ENCODE measurements at regions not wholly inside any gene's neighbourhood (a gene's known extent, or its start where the extent isn't known, plus 50 kb on each side); places are given as distances from the start of the nearest gene placed in this dataset.

DNA sequence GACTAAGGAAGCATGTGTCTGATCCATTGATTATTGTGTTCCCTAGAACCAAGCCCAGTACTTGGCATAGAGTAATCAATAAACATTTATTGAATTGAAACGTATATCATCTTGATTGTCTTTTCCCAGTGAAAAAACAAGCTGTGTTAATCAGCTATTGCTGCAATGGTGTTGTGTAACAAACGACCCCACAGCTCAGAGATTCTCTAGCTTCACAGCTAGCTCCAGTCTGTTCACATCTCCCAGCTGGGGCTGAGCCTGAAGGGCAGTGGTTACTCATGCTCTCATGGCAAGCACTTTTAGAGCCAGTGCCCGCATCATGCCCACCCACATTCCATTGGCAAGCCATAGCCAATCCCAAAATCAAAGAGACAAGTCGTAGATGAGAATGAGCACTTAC is 237.4 kb upstream of the RAB4A start:
- no peak for DNase-seq (ENCODE audit: low read depth)

DNA sequence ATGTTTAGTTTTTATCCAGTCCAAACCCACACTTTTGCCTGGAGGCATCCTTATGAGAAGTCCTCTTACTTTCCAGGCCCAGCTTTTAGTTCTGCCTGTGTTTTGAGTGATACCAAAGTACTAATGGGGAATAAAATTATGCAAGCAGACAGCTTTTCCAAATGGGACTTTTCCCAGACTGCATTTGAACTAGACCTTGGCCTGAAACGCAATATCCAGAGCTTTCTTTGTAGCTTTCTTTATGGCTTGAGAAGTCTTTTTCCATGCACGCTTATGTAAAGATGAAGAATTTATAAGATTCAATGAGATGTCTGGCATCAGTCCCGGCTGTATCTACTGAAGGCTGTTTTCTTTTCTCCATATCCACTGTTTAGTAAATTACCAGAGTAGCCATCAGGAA is 236.6 kb upstream of the RAB4A start:
- DNase-seq (ENCODE audit: low read depth): no peak

DNA sequence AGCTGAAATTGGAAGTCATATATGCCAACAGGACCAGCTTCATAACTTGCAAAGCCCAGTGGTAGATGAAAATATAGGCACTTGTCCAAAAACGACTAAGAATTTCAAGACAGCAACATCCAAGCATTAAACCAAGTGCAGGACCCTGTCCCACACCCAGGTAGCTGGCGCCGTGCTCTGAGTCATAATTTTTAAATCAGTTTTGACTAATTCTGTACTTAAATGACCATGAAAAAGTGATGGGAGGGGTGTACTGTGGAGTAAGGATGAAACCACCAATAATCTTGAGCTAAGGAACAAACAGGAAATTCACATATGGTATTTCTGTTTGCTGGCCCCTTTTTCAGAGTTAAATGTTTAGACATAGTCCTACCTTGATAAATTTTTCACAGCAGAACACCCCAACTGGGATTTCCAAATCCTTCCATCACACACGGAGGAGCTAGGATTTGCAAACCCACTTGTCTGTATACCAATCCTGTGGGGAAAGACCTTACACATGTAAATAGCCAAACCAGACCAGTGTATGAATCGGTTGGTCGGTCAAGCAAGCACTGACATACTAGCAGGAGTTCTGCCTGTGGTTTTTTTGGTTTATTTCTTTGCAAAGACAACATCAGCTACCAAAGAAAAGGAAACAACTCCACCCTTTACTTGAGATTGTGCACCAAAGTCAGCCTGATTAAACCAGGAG is 235.7 kb upstream of the RAB4A start:
- DNase-seq (ENCODE audit: low read depth): no peak

- no peak for DNase-seq (ENCODE audit: low read depth)
These were observed 235.2 kb upstream of the RAB4A start for GRCh38 chr1:229035748-229036082.

- DNase-seq (ENCODE audit: low read depth): no peak
These were observed 233.0 kb upstream of the RAB4A start for GRCh38 chr1:229037806-229038405.

DNA sequence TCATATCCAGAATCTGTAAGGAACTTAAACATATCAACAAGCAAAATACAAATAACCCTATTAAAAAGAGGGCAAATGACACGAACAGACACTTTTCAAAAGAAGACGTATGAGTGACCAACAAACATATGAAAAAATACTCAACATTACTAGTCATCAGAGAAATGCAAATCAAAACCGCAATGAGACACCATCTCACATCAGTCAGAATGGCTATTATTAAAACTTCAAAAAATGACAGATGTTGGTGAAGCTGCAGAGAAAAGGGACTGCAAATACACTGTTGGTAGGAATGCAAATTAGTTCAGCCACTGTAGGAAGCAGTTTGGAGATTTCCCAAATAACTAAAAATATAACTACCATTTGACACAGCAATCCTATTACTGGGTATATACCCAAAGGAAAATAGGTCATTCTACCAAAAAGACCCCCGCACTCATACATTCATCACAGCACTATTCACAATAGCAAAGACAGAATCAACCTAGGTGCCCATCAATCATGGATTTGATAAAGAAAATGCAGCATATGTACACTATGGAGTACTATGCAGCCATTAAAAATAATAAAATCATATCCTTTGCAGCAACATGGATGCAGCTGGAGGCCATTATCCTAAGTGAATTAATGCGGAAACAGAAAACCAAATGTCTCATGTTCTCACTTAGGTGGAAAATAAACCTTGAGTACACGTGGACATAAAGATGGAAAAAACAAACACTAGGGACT is 230.1 kb upstream of the RAB4A start:
- no peak for DNase-seq (ENCODE audit: low read depth)

DNA sequence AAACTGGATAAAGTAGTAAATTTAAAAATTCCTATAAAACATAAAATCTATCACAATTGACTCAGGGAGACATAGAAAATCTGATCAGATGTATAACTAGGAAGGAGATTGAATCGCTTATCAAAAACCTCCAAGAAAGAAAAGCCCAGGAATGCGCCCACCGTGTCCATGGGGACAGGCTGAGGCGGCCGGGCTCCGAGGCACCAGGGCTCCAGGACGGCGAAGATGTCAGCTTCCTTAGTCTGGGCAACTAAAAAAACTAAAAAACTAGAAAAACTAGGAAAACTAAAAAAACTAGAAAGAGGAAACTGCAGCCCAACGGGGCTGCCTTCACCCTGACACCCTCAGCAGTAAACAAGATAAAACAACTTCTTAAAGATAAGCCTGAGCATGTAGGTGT is 229.0 kb upstream of the RAB4A start:
- no peak for DNase-seq (ENCODE audit: low read depth)

GRCh38 chr1:229042482-229042881 is 228.4 kb upstream of the RAB4A start:
- no peak for DNase-seq (ENCODE audit: low read depth)

GRCh38 chr1:229043115-229043514 is 227.8 kb upstream of the RAB4A start:
- DNase-seq (ENCODE audit: low read depth): no peak

- no peak for DNase-seq (ENCODE audit: low read depth)
These were observed 224.6 kb upstream of the RAB4A start for GRCh38 chr1:229046251-229046853.

DNA sequence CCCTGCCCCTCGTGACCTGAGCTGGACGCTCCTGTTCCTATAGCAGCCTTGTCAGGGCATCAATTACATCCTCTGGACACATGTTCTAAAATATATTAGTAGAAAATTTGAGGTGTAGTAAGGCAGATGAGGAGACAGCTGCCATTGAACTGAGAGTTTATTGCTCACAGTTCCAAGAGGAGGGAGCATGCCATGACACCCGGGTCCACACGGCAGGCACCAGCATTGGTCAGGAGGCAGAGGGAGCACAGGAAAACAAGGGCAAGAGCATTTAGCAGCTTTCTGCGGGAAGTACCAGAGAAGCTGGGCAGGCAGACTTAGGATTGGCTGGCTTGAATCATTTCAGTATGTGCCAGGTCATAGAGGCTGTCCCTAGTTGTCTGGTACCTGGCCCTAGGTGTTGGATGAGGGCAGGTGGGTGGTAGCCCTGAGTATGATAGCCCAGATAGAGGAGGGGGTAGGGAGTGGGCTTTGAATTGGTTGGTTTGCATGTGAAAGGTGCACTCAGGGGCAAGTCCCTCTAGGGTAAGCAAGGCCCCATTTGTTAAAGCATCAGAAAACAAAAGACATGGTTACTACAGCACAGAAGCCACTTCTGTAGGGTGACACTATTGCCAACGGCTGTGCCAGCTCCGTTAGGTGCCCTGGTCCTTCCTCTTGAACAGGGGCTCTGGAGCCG is 223.6 kb upstream of the RAB4A start:
- DNase-seq (ENCODE audit: low read depth): no peak

DNA sequence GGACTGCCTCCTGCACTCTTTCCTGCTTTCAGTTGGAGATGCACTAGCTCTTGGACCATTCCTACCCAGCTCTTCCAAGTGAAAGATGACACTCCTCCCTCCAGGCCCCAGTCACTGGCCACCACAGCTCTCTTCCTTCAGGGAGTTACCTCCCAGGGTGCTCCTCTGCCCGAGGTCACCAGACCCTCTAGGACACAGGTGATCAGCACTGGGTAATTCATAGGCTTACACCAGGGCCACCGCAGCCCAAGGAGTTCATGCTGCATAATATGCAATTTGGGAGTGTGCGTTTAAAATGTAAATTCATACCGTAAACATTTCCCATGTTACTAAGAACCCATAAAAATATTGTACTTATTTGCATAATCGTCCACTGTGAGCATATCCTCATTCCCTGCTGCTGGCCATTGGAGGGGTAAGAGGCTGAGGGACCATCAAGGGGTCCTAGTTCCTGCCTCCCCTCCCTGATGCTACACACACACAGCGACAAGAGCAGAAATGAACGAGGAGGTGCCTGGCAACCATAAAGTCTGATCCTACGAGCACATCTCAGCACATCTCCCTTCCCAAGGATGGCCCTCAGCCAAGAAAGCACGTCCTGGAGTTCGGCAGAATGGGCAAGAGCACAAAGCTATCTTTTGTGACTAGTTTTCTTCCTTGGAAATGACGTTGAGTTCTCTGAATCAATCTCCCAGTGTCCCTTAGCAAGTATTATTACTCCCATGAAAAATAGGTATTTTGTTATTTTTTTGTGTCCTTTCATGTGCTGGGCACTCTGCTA is 222.9 kb upstream of the RAB4A start:
- DNase-seq (ENCODE audit: low read depth): no peak

DNA sequence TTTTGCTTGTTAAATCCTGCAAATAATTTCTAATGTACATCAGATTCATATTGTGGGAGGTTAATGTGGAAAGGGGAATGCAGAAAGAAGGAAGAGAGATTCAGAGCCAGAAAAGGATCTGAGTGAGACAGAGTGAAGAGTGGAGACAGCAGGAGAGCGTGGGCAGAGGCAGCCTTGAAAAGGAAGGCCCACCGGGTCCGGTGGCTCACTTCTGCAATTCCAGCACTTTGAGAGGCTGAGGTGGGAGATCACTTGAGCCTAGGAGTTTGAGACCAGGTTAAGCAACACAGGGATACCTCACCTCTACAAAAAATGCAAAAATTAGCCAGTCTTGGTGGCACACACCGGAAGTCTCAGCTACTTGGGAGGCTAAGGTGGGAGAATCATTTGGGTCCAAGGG is 222.0 kb upstream of the RAB4A start:
- no peak for DNase-seq (ENCODE audit: low read depth)

DNA sequence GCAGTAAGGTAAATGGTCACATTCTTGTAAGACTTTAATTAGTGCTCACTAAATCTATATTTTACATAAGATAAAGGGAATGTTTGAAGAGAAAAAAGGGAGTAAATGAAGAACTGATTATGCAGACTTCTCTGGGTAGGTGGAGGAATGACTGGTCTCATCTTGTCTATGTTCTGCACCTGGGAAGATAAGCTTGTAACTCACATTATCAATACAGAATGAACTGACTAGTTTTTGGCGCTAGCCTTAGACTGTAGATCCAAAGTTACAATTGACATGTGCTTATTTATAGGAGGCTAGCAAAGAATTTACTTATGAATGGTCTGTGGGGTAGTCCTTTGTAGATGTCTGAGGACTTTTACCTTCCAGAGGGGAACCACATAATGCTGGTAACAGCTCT is 214.9 kb upstream of the RAB4A start:
- DNase-seq (ENCODE audit: low read depth): no peak

- peak; percentile 7 for DNase-seq (ENCODE audit: low read depth)
These were observed 212.8 kb upstream of the RAB4A start for GRCh38 chr1:229058111-229058561.

GRCh38 chr1:229058729-229059128 is 212.2 kb upstream of the RAB4A start:
- DNase-seq (ENCODE audit: low read depth): no peak

- DNase-seq (ENCODE audit: low read depth): no peak
These were observed 211.0 kb upstream of the RAB4A start for GRCh38 chr1:229059671-229060539.

DNA sequence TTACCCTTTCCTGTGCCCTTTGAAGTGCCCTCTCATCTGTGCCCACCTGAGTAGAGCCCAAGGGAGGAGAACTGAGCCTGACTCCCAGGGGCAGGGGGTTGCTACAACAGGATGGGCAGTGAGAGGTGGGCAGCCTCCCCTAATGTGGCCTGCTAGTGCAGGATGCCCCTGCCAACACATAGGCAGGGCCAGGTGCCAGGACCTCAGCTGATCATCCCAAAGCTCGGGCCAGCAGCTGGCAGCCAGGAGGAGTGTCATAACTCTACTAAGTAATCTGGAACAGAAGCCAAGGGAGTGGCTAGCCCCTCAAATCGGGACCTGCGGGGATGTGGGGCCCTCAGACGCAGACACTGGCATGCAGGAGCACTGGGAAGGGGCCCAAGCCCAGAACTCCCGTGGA is 208.8 kb upstream of the RAB4A start:
- DNase-seq (ENCODE audit: low read depth): no peak

- no peak for DNase-seq (ENCODE audit: low read depth)
These were observed 207.6 kb upstream of the RAB4A start for GRCh38 chr1:229063154-229063773.

Data from T-helper 22 cell (primary cell).